Mammary epithelial cell (primary cell): ENCODE measurements at regions not wholly inside any gene's neighbourhood (a gene's known extent, or its start where the extent isn't known, plus 50 kb on each side); places are given as distances from the start of the nearest gene placed in this dataset.

Source experiments
- EZH2 ChIP-seq: IDR thresholded peaks from 2 replicates; pipeline ENCODE4 v1.6.1; 2012; ENCODE audit warnings: low read length, inconsistent platforms, borderline replicate concordance
- TF ChIP-seq, protein P1 (sequence below), 2 donors: IDR thresholded peaks in 1 of 2; conservative IDR thresholded peaks in 1 of 2; 2 replicates each; pipeline ENCODE4 v1.5.1; 2011 to 2012; ENCODE audit warnings: inconsistent platforms in 2 of 2, low read length in 2 of 2, mild to moderate bottlenecking in 2 of 2, control low read depth in 1 of 2, low read depth in 1 of 2; ENCODE audit not compliant: insufficient read depth in 1 of 2; ENCODE audit errors: extremely low read depth in 1 of 2

GRCh38 chr5:125912028-125912427 lies 511.2 kb upstream of the GRAMD2B start:
- TF ChIP-seq, protein P1, sequence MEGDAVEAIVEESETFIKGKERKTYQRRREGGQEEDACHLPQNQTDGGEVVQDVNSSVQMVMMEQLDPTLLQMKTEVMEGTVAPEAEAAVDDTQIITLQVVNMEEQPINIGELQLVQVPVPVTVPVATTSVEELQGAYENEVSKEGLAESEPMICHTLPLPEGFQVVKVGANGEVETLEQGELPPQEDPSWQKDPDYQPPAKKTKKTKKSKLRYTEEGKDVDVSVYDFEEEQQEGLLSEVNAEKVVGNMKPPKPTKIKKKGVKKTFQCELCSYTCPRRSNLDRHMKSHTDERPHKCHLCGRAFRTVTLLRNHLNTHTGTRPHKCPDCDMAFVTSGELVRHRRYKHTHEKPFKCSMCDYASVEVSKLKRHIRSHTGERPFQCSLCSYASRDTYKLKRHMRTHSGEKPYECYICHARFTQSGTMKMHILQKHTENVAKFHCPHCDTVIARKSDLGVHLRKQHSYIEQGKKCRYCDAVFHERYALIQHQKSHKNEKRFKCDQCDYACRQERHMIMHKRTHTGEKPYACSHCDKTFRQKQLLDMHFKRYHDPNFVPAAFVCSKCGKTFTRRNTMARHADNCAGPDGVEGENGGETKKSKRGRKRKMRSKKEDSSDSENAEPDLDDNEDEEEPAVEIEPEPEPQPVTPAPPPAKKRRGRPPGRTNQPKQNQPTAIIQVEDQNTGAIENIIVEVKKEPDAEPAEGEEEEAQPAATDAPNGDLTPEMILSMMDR (conservative IDR thresholded peaks at IDR 0.05 in 1 of 2, IDR thresholded peaks at IDR 0.05 in 1 of 2; ENCODE audit: extremely low read depth in 1 of 2, insufficient read depth in 1 of 2, low read depth in 1 of 2, low read length in 2 of 2) = no peak
- TF ChIP-seq EZH2 = no peak
